HL-60 (cell line): ENCODE measurements at regions not wholly inside any gene's neighbourhood (a gene's known extent, or its start where the extent isn't known, plus 50 kb on each side); places are given as distances from the start of the nearest gene placed in this dataset.

Source experiments
- DNase-seq, 2 experiments: peaks; one replicate each; pipeline ENCODE4 v3.0.0-alpha.2; 2010 to 2020; ENCODE audit warnings: low read depth in 1 of 2, low spot score in 1 of 2
- H3K27ac ChIP-seq: fragments of 250-450 bp; sonication (Bioruptor Pico); replicated peaks from 2 replicates; pipeline ENCODE4 v1.5.1; 2020; ENCODE audit warnings: mild to moderate bottlenecking, moderate library complexity
- H3K27me3 ChIP-seq: fragments of 250-450 bp; sonication (Bioruptor Pico); 2 replicates; pipeline ENCODE4 v1.5.1; 2021; ENCODE audit warnings: mild to moderate bottlenecking, moderate library complexity; ENCODE audit not compliant: insufficient read depth, poor library complexity, severe bottlenecking
- H3K4me3 ChIP-seq: replicated peaks from 2 replicates; pipeline ENCODE4 v1.5.1; 2011; ENCODE audit warnings: mild to moderate bottlenecking, control low read depth, low read length; ENCODE audit not compliant: insufficient read depth
- CTCF ChIP-seq: IDR thresholded peaks from one replicate; pipeline ENCODE4 v1.5.1; 2011; ENCODE audit warnings: low read length, control low read depth, inconsistent platforms; ENCODE audit not compliant: insufficient read depth
- GABPA ChIP-seq: IDR thresholded peaks from 2 replicates; pipeline ENCODE4 v1.6.1; 2012; ENCODE audit warnings: low read depth
- POLR2AphosphoS5 ChIP-seq: IDR thresholded peaks from 2 replicates; pipeline ENCODE4 v1.6.1; 2012; ENCODE audit warnings: low read depth
- REST ChIP-seq: IDR thresholded peaks from 2 replicates; pipeline ENCODE4 v1.6.1; 2012; ENCODE audit warnings: low read depth; ENCODE audit not compliant: insufficient replicate concordance
- SPI1 ChIP-seq: IDR thresholded peaks from 2 replicates; pipeline ENCODE4 v1.6.1; 2012; ENCODE audit warnings: low read depth, mild to moderate bottlenecking, borderline replicate concordance

- no peak overlapping the region for H3K4me3 ChIP-seq
- H3K27me3 ChIP-seq = no peaks in the 10 kb centered on the region
- H3K27ac ChIP-seq = no peak overlapping the region
- no peak for TF ChIP-seq SPI1
- no peak for TF ChIP-seq CTCF
- TF ChIP-seq GABPA = no peak
- no peak for TF ChIP-seq REST
- no peak for TF ChIP-seq POLR2AphosphoS5
- DNase-seq = no peak
Observed at GRCh38 chr1:30318864-30319718, 404.3 kb downstream of the MATN1 start.

GRCh38 chr1:30318413-30318812 is 405.0 kb downstream of the MATN1 start:
- H3K27me3 ChIP-seq = no peaks in the 10 kb centered on the region
- DNase-seq = no peak
- TF ChIP-seq GABPA = no peak
- no peak for TF ChIP-seq SPI1
- TF ChIP-seq REST = no peak
- TF ChIP-seq POLR2AphosphoS5 = no peak
- no peak for TF ChIP-seq CTCF
- no peak overlapping the region for H3K27ac ChIP-seq
- H3K4me3 ChIP-seq = no peak overlapping the region

GRCh38 chr1:30317921-30318320 is 405.5 kb downstream of the MATN1 start:
- H3K4me3 ChIP-seq = no peak overlapping the region
- TF ChIP-seq CTCF (no peak), POLR2AphosphoS5 (no peak), GABPA (no peak), SPI1 (no peak), REST (no peak)
- no peak overlapping the region for H3K27ac ChIP-seq
- no peaks in the 10 kb centered on the region for H3K27me3 ChIP-seq
- DNase-seq = no peak
